ENCODE measurements at regions not wholly inside any gene's neighbourhood (a gene's known extent, or its start where the extent isn't known, plus 50 kb on each side); places are given as distances from the start of the nearest gene placed in this dataset.

GRCh38 chr10:51000976-51001375, 73.3 kb upstream of the PRKG1 start:
- TF ChIP-seq, protein P1, sequence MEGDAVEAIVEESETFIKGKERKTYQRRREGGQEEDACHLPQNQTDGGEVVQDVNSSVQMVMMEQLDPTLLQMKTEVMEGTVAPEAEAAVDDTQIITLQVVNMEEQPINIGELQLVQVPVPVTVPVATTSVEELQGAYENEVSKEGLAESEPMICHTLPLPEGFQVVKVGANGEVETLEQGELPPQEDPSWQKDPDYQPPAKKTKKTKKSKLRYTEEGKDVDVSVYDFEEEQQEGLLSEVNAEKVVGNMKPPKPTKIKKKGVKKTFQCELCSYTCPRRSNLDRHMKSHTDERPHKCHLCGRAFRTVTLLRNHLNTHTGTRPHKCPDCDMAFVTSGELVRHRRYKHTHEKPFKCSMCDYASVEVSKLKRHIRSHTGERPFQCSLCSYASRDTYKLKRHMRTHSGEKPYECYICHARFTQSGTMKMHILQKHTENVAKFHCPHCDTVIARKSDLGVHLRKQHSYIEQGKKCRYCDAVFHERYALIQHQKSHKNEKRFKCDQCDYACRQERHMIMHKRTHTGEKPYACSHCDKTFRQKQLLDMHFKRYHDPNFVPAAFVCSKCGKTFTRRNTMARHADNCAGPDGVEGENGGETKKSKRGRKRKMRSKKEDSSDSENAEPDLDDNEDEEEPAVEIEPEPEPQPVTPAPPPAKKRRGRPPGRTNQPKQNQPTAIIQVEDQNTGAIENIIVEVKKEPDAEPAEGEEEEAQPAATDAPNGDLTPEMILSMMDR (IDR thresholded peaks at IDR 0.05; ENCODE audit: extremely low read depth in 1 of 2, insufficient read depth in 1 of 2, low read depth in 1 of 2, low read length in 2 of 2): no peak
- TF ChIP-seq EZH2 (IDR thresholded peaks at IDR 0.05; ENCODE audit: borderline replicate concordance, low read depth, low read length, severe bottlenecking) (no peak), POLR2AphosphoS5 (IDR thresholded peaks at IDR 0.05; ENCODE audit: insufficient read depth, low read depth, low read length) (no peak), POLR2A (IDR thresholded peaks at IDR 0.05; ENCODE audit: low read depth, low read length) (no peak), JUN (IDR thresholded peaks at IDR 0.05; ENCODE audit: borderline replicate concordance, insufficient read depth, insufficient read length, low read depth) (no peak)

Measured in endothelial cell of umbilical vein (primary cell).